ENCODE measurements at regions not wholly inside any gene's neighbourhood (a gene's known extent, or its start where the extent isn't known, plus 50 kb on each side); places are given as distances from the start of the nearest gene placed in this dataset.

DNA sequence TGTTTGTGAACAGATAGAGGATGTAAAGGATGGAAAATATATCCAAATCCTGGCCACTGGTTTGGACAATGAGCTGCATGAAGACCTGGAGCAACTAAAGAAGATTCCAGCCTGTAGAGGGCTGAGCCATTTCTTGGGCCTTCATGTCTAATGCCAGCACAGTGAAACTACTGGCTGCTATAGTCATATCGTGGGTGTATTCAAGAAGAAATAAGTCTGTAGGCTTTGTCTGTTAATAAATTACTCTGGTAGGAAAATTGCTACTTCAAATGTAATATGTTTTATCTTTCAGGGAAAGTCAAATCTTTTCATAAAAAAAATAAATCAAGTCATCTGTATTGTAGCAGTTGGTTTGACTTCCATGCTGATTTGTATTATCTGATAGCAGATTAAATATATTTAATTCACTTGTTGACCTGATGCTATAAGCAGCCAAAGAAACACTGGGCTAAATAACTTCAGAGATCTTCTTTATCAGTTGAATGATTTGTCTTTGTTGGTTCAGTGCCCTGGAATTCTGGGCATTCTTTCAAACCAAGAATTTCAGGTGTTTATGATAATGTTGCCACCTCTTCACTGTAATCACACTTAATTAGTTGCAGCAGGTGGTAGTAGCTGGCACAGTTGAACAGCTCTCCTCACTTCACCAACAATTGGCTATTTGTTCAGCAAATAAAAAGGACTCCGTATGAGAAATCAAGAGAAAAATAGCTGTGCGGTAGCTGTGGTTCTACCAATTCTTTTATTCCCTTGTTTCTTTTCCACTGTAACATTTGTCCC is 1109.5 kb downstream of the NSUN3 start (continued):
- TF ChIP-seq, protein P1, sequence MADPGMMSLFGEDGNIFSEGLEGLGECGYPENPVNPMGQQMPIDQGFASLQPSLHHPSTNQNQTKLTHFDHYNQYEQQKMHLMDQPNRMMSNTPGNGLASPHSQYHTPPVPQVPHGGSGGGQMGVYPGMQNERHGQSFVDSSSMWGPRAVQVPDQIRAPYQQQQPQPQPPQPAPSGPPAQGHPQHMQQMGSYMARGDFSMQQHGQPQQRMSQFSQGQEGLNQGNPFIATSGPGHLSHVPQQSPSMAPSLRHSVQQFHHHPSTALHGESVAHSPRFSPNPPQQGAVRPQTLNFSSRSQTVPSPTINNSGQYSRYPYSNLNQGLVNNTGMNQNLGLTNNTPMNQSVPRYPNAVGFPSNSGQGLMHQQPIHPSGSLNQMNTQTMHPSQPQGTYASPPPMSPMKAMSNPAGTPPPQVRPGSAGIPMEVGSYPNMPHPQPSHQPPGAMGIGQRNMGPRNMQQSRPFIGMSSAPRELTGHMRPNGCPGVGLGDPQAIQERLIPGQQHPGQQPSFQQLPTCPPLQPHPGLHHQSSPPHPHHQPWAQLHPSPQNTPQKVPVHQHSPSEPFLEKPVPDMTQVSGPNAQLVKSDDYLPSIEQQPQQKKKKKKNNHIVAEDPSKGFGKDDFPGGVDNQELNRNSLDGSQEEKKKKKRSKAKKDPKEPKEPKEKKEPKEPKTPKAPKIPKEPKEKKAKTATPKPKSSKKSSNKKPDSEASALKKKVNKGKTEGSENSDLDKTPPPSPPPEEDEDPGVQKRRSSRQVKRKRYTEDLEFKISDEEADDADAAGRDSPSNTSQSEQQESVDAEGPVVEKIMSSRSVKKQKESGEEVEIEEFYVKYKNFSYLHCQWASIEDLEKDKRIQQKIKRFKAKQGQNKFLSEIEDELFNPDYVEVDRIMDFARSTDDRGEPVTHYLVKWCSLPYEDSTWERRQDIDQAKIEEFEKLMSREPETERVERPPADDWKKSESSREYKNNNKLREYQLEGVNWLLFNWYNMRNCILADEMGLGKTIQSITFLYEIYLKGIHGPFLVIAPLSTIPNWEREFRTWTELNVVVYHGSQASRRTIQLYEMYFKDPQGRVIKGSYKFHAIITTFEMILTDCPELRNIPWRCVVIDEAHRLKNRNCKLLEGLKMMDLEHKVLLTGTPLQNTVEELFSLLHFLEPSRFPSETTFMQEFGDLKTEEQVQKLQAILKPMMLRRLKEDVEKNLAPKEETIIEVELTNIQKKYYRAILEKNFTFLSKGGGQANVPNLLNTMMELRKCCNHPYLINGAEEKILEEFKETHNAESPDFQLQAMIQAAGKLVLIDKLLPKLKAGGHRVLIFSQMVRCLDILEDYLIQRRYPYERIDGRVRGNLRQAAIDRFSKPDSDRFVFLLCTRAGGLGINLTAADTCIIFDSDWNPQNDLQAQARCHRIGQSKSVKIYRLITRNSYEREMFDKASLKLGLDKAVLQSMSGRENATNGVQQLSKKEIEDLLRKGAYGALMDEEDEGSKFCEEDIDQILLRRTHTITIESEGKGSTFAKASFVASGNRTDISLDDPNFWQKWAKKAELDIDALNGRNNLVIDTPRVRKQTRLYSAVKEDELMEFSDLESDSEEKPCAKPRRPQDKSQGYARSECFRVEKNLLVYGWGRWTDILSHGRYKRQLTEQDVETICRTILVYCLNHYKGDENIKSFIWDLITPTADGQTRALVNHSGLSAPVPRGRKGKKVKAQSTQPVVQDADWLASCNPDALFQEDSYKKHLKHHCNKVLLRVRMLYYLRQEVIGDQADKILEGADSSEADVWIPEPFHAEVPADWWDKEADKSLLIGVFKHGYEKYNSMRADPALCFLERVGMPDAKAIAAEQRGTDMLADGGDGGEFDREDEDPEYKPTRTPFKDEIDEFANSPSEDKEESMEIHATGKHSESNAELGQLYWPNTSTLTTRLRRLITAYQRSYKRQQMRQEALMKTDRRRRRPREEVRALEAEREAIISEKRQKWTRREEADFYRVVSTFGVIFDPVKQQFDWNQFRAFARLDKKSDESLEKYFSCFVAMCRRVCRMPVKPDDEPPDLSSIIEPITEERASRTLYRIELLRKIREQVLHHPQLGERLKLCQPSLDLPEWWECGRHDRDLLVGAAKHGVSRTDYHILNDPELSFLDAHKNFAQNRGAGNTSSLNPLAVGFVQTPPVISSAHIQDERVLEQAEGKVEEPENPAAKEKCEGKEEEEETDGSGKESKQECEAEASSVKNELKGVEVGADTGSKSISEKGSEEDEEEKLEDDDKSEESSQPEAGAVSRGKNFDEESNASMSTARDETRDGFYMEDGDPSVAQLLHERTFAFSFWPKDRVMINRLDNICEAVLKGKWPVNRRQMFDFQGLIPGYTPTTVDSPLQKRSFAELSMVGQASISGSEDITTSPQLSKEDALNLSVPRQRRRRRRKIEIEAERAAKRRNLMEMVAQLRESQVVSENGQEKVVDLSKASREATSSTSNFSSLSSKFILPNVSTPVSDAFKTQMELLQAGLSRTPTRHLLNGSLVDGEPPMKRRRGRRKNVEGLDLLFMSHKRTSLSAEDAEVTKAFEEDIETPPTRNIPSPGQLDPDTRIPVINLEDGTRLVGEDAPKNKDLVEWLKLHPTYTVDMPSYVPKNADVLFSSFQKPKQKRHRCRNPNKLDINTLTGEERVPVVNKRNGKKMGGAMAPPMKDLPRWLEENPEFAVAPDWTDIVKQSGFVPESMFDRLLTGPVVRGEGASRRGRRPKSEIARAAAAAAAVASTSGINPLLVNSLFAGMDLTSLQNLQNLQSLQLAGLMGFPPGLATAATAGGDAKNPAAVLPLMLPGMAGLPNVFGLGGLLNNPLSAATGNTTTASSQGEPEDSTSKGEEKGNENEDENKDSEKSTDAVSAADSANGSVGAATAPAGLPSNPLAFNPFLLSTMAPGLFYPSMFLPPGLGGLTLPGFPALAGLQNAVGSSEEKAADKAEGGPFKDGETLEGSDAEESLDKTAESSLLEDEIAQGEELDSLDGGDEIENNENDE (IDR thresholded peaks at IDR 0.05; ENCODE audit: insufficient replicate concordance, low read length) = no peak

Data from H1 (cell line).